Ascending aorta (tissue), 2 donors: ENCODE measurements at regions not wholly inside any gene's neighbourhood (a gene's known extent, or its start where the extent isn't known, plus 50 kb on each side); places are given as distances from the start of the nearest gene placed in this dataset.

Source experiments
- DNase-seq, 2 donors: peaks; one replicate each; pipeline ENCODE4 v3.0.0-alpha.2; 2019; ENCODE audit warnings: low spot score in 2 of 2
- H3K27ac ChIP-seq, 2 donors: fragments of 200-600 bp; sonication (generic); one replicate each; pipeline ENCODE4 v1.5.1; 2016 to 2017; ENCODE audit warnings: mild to moderate bottlenecking in 1 of 2
- H3K27me3 ChIP-seq: fragments of 200-600 bp; sonication (generic); one replicate; pipeline ENCODE4 v1.5.1; 2017
- H3K36me3 ChIP-seq, 2 donors: fragments of 200-600 bp; sonication (generic); one replicate each; pipeline ENCODE4 v1.5.1; 2016
- H3K4me1 ChIP-seq, 2 donors: fragments of 200-600 bp; sonication (generic); one replicate each; pipeline ENCODE4 v1.5.1; 2016 to 2017; ENCODE audit warnings: mild to moderate bottlenecking in 1 of 2
- H3K4me3 ChIP-seq, 2 donors: fragments of 200-600 bp; sonication (generic); one replicate each; pipeline ENCODE4 v1.5.1; 2016 to 2017; ENCODE audit warnings: mild to moderate bottlenecking in 1 of 2
- H3K9me3 ChIP-seq, 2 donors: fragments of 200-600 bp; sonication (generic); one replicate each; pipeline ENCODE4 v1.5.1; 2016
- CTCF ChIP-seq, 3 experiments: fragments of 200-600 bp in 2 of 3; fragments of 450-650 bp in 1 of 3; sonication (generic) in 2 of 3; IDR thresholded peaks; one replicate each; pipeline ENCODE4 v1.5.1; 2016 to 2019; ENCODE audit warnings: antibody characterized with exemption in 3 of 3, mild to moderate bottlenecking in 1 of 3, moderate library complexity in 1 of 3
- intact Hi-C: fragments of 100-400 bp; cut with DNase I; formaldehyde crosslinking; loops from one replicate; pipeline ENCODE4 v1.15.1; 2023

DNA sequence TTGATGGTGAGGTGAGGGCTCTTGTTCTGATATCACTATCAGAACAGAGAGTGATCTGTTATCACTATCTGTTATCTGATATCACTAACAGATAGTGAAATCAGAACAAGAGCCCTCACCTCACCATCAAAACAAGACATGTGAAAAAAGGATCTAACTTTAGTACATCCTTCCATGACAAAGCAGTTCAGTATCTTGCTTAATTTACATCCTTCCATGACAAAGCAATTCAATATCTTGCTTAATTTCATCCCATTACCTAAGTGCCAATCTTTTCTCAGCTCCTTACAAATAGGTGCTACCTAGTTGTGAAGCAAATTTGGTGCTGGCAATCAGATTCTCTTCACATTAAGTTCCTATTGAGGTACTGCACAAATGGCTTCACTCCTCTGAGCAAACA is 1865.6 kb upstream of the FLRT2 start:
- no peaks in the 10 kb centered on the region for H3K27me3 ChIP-seq
- no peak overlapping the region for H3K27ac ChIP-seq
- DNase-seq: no peak
- no peak for TF ChIP-seq CTCF (IDR thresholded peaks at IDR 0.05)
- intact Hi-C loops: no loop called here
- H3K4me1 ChIP-seq: no peaks in the 10 kb centered on the region
- H3K9me3 ChIP-seq: no peaks in the 10 kb centered on the region
- H3K36me3 ChIP-seq: no peaks in the 10 kb centered on the region
- no peak overlapping the region for H3K4me3 ChIP-seq

GRCh38 chr14:83689265-83689664 is 1840.7 kb upstream of the FLRT2 start:
- no peaks in the 10 kb centered on the region for H3K36me3 ChIP-seq
- no peaks in the 10 kb centered on the region for H3K27me3 ChIP-seq
- no peak overlapping the region for H3K4me3 ChIP-seq
- intact Hi-C loops: no loop called here
- no peak for DNase-seq
- H3K9me3 ChIP-seq: no peaks in the 10 kb centered on the region
- H3K27ac ChIP-seq: no peak overlapping the region
- TF ChIP-seq CTCF (IDR thresholded peaks at IDR 0.05): no peak
- no peaks in the 10 kb centered on the region for H3K4me1 ChIP-seq

- H3K4me3 ChIP-seq: no peak overlapping the region
- no peaks in the 10 kb centered on the region for H3K4me1 ChIP-seq
- intact Hi-C loops: no loop called here
- no peak for TF ChIP-seq CTCF (IDR thresholded peaks at IDR 0.05)
- no peaks in the 10 kb centered on the region for H3K27me3 ChIP-seq
- DNase-seq: no peak
- no peak overlapping the region for H3K27ac ChIP-seq
- no peaks in the 10 kb centered on the region for H3K36me3 ChIP-seq
- H3K9me3 ChIP-seq: no peaks in the 10 kb centered on the region
Measured at GRCh38 chr14:83697099-83697498, 1832.8 kb upstream of the FLRT2 start.

GRCh38 chr14:83702619-83703018 is 1827.3 kb upstream of the FLRT2 start:
- Histone ChIP-seq H3K4me1 (no peaks in the 10 kb centered on the region), H3K9me3 (no peaks in the 10 kb centered on the region), H3K27ac (no peak overlapping the region), H3K27me3 (no peaks in the 10 kb centered on the region), H3K4me3 (no peak overlapping the region), H3K36me3 (no peaks in the 10 kb centered on the region)
- DNase-seq: no peak
- no peak for TF ChIP-seq CTCF (IDR thresholded peaks at IDR 0.05)
- intact Hi-C loops: no loop called here

DNA sequence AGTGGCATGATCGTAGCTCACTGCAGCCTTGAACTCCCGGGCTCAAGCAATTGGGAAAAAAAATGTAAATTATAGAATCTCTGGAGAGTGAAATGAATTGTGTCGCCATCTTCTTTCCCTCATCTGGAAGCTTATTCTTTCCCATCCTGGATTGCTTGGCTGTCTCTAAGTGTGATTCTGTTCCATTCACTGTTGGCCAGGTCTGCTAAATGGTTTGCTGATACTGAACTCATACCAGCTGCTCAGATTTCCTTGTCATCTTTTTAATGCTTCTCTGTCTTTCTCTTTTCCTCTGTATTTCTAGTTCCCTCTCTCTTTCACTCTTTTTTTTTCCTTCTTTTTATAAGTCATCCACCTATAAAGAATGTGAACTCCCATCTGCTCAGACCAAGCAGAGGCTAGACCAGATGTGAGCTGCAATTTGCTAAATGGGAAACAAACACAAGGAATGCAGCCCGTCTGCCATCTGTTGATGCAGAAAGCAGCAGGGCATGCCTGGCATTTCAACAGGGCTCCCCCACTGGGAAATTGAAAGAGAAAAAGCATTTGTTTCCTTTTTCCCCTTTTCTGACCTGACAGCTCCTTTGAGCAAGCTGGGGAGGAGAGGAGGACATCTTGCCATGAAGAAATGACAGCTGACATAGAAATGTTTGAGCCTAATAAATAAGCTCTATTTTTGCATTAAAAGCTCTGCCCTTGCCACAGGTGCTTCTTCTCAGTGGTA is 1823.6 kb upstream of the FLRT2 start:
- H3K9me3 ChIP-seq: no peaks in the 10 kb centered on the region
- DNase-seq: no peak
- no peaks in the 10 kb centered on the region for H3K36me3 ChIP-seq
- H3K4me1 ChIP-seq: no peaks in the 10 kb centered on the region
- no peak for TF ChIP-seq CTCF (IDR thresholded peaks at IDR 0.05)
- intact Hi-C loops: no loop called here
- no peaks in the 10 kb centered on the region for H3K27me3 ChIP-seq
- H3K4me3 ChIP-seq: no peak overlapping the region
- H3K27ac ChIP-seq: no peak overlapping the region

GRCh38 chr14:83707056-83707455 is 1822.9 kb upstream of the FLRT2 start:
- no peak for DNase-seq
- intact Hi-C loops: no loop called here
- Histone ChIP-seq H3K27me3 (no peaks in the 10 kb centered on the region), H3K4me1 (no peaks in the 10 kb centered on the region), H3K27ac (no peak overlapping the region), H3K9me3 (no peaks in the 10 kb centered on the region), H3K36me3 (no peaks in the 10 kb centered on the region), H3K4me3 (no peak overlapping the region)
- no peak for TF ChIP-seq CTCF (IDR thresholded peaks at IDR 0.05)
